Vagina (tissue), 2 donors: ENCODE measurements at regions not wholly inside any gene's neighbourhood (a gene's known extent, or its start where the extent isn't known, plus 50 kb on each side); places are given as distances from the start of the nearest gene placed in this dataset.

ENCODE experiments used
- POLR2A ChIP-seq, 2 donors: fragments of 450-650 bp; IDR thresholded peaks; one replicate each; pipeline ENCODE4 v1.6.1; 2017; ENCODE audit warnings: antibody characterized with exemption in 2 of 2, mild to moderate bottlenecking in 2 of 2, moderate library complexity in 2 of 2
- TF ChIP-seq, protein P1 (sequence below), 3 experiments: fragments of 450-650 bp in 2 of 3; fragments of 200-600 bp in 1 of 3; sonication (generic) in 1 of 3; IDR thresholded peaks; one replicate each; pipeline ENCODE4 v1.5.1; 2017 to 2019; ENCODE audit warnings: antibody characterized with exemption in 3 of 3, mild to moderate bottlenecking in 2 of 3, moderate library complexity in 2 of 3

DNA sequence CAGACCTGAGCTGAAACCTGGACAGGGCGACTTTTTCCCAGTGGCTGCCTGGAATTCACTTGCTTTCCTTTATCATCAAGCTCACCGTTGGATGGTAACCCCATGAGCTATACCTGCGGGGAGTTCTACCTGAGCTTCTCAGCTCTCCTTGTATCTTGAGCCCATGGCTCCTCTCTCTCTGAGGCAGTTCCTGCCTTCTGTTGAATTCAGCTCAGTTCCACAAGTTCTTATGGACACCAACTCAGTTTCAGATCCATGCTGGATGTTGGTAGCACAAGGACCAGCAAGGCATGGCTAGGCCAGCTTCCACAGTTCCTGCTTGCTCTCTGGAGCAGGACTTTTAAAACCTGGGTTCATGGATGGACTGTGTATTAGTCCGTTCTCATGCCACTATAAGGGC is 58.3 kb upstream of the AMPD3 start:
- TF ChIP-seq POLR2A (IDR thresholded peaks at IDR 0.05), result no peak
- TF ChIP-seq, protein P1, sequence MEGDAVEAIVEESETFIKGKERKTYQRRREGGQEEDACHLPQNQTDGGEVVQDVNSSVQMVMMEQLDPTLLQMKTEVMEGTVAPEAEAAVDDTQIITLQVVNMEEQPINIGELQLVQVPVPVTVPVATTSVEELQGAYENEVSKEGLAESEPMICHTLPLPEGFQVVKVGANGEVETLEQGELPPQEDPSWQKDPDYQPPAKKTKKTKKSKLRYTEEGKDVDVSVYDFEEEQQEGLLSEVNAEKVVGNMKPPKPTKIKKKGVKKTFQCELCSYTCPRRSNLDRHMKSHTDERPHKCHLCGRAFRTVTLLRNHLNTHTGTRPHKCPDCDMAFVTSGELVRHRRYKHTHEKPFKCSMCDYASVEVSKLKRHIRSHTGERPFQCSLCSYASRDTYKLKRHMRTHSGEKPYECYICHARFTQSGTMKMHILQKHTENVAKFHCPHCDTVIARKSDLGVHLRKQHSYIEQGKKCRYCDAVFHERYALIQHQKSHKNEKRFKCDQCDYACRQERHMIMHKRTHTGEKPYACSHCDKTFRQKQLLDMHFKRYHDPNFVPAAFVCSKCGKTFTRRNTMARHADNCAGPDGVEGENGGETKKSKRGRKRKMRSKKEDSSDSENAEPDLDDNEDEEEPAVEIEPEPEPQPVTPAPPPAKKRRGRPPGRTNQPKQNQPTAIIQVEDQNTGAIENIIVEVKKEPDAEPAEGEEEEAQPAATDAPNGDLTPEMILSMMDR (IDR thresholded peaks at IDR 0.05), result no peak
